NCI-H2227 treated with DMSO at 0.1 percent for 48 hours (cell line): ENCODE measurements at regions not wholly inside any gene's neighbourhood (a gene's known extent, or its start where the extent isn't known, plus 50 kb on each side); places are given as distances from the start of the nearest gene placed in this dataset.

Experiments used
- DNase-seq: peaks from one replicate; lab custom pipeline; 2025; lab: John Stamatoyannopoulos, UW

GRCh38 chr21:28459193-28459592, 533.5 kb downstream of the LTN1 start:
- no peak for DNase-seq

- no peak for DNase-seq
Observed at GRCh38 chr21:28458446-28458845, 534.2 kb downstream of the LTN1 start.

DNA sequence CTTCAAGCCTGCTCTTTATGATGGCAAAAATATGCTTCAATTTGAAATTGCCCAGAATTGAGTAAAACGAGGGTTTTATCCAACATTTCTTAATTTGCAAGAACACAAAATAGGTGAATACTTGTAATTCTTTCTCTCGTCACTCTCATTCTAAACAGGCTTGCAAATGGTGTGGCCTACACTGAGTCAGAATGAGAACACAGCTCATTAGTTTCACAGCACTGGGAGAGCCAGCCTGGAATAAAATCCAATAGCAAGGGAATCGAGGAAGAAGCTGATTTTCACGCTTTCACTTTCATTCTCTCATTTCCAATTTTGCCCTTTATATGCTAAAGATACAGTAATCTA, 537.5 kb downstream of the LTN1 start:
- DNase-seq = no peak

DNA sequence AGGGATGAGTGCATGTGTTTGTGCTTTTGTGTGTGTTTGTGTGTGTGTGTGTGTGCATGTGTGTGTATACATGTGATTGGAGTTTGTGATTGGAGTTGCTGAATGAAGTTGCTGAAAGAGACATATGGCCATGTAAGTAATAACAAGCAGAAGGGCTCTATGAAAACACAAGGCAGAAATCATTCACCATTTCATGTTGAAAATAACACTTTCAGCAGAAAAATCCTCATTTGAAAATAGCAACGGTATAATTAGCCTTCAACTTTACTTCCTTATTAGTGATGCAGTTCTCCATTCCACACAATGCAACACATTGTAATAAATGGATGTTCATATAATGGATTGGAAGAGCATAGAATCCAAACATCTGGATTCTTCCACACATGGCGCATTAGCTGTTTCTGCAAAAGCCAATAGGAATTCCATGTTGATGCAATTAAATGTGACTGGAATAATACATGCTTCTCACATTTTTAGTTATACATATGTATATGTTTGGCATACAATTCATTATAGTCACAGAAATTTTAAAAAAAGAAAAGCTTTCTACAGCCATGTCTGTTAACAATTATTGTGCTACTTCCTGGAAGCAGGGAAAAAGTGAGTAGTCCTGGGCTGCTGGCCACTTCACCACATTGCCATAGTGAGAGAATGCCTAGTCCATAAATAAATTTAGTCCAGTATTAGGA, 538.0 kb downstream of the LTN1 start:
- no peak for DNase-seq

- DNase-seq = no peak
Observed at GRCh38 chr21:28447462-28447861, 545.2 kb downstream of the LTN1 start.

DNA sequence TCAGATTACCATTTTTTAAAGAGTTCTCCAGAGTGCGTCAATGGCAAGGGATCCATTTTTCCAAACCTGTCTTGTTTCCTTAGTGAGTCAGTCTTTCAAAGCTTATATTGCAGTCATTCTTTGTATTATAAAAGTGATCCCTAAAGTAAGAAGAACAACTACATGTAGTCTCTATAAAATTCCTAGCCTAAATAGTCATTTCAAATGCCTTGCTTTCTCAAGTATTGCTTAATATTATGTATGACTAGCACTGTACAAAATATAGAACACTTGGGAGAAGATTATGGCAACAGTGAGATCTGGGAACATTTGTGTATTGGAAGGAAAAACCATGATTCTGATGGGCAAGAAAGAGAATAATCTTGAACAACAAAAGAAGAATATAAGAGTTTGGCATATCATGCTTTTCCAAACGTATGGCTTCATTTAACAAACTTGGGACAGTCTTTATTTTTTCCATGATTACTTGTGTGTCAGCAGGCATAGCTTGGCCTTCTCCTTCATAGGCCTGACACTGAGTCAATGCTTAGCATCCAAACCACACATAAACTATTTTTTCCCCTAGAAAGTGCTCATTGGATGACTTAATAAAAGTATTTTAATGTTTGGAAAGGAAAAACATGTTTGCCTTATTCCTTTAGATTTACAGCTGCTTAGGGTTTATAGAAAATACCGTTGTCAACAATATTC, 547.4 kb downstream of the LTN1 start:
- DNase-seq = no peak

DNA sequence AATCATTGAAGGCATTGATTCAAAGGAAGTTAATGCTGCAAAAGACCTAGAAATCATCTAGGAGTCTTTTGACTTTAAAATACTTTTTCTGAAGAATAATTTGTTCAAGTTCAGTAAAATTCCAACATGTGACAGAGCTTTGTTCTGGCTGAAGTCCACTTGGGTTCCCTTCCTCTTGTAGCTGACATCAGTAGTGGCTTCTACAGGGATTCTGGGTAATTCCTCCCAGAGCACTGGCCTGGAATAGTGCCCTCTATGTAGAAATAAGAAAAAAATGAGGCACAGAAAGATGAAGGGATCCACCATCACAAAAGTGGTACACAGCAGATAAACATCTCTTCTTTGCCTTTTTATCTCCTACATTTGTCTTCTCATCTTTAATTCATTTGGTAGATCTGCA, 548.1 kb downstream of the LTN1 start:
- no peak for DNase-seq

GRCh38 chr21:28444111-28444510, 548.6 kb downstream of the LTN1 start:
- no peak for DNase-seq

DNA sequence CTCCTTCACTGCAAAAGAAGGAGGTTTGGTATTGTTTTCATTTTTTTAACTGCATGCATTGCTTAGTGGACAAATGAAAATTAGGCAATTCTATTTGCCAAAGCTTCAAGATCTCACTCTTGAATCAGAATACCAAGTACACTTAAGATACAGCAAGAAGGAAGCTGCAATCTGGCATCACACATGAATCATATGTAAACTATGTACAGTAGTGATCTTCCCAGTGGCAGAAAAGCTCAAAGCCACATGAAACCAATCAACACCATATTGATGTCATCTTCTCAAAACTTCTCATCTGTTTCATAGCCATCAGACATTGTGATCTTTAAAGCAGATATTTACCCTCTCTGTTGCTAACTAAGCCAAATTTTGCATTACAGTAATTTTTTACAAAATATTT, 550.1 kb downstream of the LTN1 start:
- no peak for DNase-seq

GRCh38 chr21:28442085-28442484, 550.6 kb downstream of the LTN1 start:
- no peak for DNase-seq

- no peak for DNase-seq
Observed at GRCh38 chr21:28439788-28440187, 552.9 kb downstream of the LTN1 start.

DNA sequence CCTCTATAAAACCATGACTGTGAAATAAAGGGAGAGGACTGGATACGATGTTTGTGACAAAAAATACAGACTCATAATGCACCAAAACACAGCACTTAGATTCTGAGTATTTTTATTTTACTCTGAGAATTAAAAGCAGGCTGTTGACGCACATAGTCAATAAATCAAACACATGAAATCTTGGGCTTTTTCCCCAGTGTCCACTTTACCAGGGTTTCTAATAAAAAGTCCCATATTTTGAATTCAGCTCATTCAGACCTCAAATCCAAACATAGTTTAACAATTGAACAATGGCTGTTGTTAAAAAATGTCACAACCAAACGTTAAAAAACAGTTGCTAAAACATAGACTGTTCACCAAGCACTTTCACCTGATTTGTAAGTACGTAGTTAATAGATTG, 553.4 kb downstream of the LTN1 start:
- no peak for DNase-seq

DNA sequence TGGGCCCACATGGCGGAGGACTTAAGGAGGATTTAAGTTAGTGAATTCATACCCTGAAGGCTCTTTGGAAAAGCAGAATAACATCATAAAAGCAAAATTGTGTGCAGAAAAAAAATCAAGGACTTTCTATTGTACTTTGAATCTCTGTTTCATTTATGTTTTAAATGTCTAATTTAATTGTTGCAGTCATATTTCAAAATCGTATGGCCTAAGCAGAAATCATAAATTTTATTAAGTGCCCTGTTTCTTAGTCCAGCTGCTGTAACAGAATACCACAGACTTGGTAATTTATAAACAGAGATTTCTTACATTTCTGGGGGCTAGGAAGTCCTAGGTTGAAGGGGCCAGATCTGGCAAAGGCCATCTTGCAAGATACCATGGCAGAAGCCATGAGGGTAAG, 555.6 kb downstream of the LTN1 start:
- DNase-seq = no peak

DNA sequence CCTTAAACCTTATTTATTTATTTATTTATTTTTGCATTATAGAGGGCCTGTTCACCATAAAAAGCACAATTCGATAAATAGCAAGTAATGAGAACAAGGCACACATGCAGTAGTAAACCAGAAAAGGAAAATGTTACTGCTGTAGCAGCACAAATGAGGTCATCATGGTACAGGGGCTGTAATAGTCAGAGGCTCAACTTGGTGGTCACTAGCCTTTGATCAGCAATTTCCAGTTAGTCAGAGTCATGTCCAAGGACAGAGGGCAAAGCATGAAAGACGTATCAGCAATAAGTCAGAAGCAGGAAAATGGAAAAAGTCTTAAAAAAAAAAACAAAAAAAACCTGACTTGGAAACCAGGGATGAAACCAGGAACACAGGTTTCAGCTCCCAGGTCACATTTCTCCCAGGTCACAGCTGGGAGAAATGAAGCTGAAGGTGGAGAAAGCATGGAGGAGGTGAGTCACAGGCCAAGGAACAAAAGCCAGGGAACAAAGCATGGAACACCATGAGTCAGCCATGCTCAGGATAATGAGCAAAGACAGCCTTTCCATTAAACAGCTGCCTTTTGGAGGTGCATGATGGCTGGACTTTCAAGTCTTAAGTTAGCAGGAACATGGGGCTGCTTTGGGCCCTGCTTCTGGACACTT, 556.3 kb downstream of the LTN1 start:
- no peak for DNase-seq

GRCh38 chr21:28431527-28432200, 561.0 kb downstream of the LTN1 start:
- no peak for DNase-seq

- no peak for DNase-seq
Observed at GRCh38 chr21:28431022-28431421, 561.7 kb downstream of the LTN1 start.

DNA sequence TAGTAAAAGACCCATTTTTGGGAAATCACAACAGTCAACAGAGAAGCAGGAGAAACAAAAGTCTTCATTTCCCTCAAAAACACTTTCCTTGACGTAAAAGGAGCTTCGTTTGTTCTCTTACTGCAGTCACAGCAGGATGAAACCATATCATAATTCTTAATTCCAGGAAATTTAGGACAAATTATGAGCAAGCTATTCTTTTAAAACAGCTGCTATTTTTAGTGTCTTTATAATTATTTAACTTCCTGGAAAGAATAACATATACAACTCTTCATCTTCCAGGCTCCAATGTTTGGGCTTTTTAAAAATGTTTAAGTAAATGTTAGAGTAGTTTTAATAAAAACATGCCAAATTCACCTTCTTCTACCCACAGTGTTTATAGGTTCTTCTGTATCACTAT, 563.5 kb downstream of the LTN1 start:
- DNase-seq = no peak

DNA sequence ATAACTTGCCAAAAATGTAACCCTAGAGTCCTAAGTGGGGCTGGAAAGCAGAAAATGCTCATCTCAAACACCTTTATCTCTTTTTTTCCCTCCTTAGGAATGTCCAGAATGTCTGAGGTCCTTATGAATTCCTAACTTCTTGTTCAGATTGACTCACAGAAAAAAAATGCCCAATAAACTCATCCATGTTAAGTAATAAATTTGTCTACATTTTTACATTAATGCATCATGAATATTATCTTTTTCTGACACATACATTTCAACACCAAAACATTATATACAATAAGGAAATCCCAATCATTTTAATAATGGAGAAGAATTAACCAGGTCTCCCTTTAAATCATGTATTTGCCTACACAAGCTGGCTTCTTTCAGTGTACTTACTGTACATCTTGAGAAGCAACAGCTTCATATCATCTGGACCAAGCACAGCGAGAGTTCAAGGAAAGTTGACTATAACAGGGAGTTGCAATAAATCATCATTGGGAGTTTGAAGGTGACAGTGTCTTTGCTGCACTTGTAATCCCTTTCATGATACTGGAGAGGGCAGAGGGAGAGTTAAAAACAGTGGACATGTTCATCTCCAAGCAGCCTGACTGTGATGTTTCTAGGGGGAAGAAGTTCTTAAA, 565.2 kb downstream of the LTN1 start:
- no peak for DNase-seq

DNA sequence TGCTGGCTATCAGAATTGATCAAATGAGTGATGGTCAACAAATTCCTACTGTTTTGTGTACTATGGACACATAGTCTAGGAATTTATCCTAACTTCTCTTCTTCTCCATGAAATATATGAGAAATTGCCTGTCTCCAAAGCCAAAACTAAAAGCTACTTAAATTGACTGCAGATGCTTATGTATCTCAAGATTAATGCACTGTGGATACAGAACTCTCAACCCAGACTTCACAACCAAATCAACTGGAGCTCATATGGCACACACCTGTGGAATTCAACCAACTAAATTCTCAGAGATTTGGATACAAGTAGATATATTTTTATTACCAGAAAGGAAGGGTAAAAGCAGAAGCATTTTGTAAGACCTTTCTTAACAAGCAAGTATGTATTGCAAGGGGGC, 566.1 kb downstream of the LTN1 start:
- DNase-seq = no peak

- no peak for DNase-seq
Observed at GRCh38 chr21:28423521-28424190, 569.0 kb downstream of the LTN1 start.

- no peak for DNase-seq
Observed at GRCh38 chr21:28421716-28422524, 570.8 kb downstream of the LTN1 start.
